ENCODE measurements at regions not wholly inside any gene's neighbourhood (a gene's known extent, or its start where the extent isn't known, plus 50 kb on each side); places are given as distances from the start of the nearest gene placed in this dataset.

DNA sequence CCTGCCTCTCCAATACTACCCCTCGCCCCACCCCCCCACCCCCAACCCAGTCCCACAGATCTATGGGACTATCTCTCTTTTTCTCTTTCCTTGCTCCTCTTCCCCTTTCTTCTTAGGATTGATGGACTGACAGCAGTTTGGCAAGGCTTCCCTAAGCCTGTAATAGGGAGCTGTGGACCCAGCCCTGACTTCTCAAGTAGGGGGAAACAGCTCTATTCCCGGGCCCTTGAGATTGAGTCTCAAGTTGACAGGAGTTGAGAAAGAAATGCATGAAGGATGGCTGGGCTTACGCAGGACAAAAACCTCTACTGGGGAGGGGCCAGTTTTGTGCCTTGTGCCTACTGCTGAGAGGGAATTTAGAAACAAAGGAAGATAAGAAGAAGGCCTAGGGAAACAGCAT is 60.4 kb downstream of the SMUG1 start:
- DNase-seq (no peak), ATAC-seq (replicated peaks in 1 of 4) (no peak)
- H3K9me3 ChIP-seq = no peaks in the 10 kb centered on the region
- H3K36me3 ChIP-seq (ENCODE audit: control insufficient read depth in 2 of 2, extremely low read depth in 1 of 2, insufficient read depth in 1 of 2, low read length in 1 of 2) = no peaks in the 10 kb centered on the region
- H3K27me3 ChIP-seq (replicated peaks in 1 of 2; ENCODE audit: control insufficient read depth in 2 of 2, extremely low read depth in 1 of 2, insufficient read depth in 2 of 2, low read length in 1 of 2) = peaks cover 18 to 58% of the 10 kb centered on the region in 2 experiments
- peaks cover 10% of the 10 kb centered on the region for H3K36me3 Mint-ChIP-seq
- no peak overlapping the region for H3K4me3 ChIP-seq (ENCODE audit: control insufficient read depth in 1 of 2, extremely low read depth in 1 of 2, low read length in 1 of 2)
- 85% methylated on average over 2 of the region's 3 CpGs for WGBS (ENCODE audit: insufficient coverage)
- H3K27ac Mint-ChIP-seq = no peak overlapping the region
- H3K9me3 Mint-ChIP-seq = no peaks in the 10 kb centered on the region
- H3K27ac ChIP-seq (ENCODE audit: low read length) = no peak overlapping the region
- H3K27me3 Mint-ChIP-seq = peaks cover 51 to 57% of the 10 kb centered on the region in 2 donors
- ChIA-PET CTCF (no interaction called here), POLR2A (no interaction called here)
- H3K4me1 ChIP-seq (ENCODE audit: control insufficient read depth in 1 of 2, extremely low read depth in 1 of 2, insufficient read depth in 2 of 2, low read length in 2 of 2) = peaks cover 3 to 19% of the 10 kb centered on the region in 2 experiments
- H3K4me1 Mint-ChIP-seq = peaks cover 13 to 19% (median 18%) of the 10 kb centered on the region in 3 donors
- H3K4me3 Mint-ChIP-seq = peak overlapping the region in 1 of 3 donors; percentile 4

DNA sequence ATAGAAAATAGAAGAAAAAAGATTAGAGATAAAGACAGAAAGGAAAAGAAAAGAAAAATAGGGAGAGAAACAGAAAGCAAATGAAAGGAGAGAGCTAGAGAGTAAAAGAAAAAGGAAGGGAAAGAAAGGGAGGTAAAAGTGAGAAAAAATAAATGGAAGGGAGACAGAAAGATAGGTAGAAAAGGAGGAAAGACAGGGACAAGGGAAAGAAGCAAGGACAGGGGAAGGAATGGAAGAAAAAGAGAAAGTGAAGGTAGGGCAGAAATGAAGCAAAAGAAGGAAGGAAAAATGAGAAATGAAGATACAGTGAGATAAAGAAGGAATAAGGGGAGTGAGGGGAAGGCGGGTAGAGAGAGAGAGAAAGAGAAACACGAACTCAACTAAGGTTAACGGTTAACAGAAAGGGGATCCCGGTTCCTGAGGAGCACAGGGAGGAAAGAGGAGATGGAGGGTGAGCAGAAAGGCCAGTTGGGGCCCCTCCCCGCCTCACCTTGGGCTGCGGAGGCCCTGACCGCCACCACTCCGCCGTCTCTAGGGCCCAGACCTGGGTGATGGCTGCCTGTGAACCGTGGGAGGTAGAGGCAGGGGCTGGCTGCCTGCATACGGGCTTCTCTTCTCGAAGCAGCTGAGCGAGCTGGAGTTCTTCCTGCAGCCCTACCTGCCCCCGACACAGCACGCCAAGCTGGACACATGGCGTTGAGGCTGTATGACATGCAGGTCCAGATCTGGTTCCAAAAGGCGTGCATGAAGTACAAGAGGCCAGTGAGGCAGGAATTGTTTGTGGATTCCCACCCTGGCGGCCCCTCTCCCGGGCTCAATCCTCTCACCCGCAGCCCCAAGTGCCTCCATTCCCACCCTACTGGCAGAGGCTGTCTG is 59.5 kb downstream of the SMUG1 start:
- Histone ChIP-seq H3K36me3 (ENCODE audit: control insufficient read depth in 2 of 2, extremely low read depth in 1 of 2, insufficient read depth in 1 of 2, low read length in 1 of 2) (no peaks in the 10 kb centered on the region), H3K4me3 (ENCODE audit: control insufficient read depth in 1 of 2, extremely low read depth in 1 of 2, low read length in 1 of 2) (no peak overlapping the region), H3K4me1 (ENCODE audit: control insufficient read depth in 1 of 2, extremely low read depth in 1 of 2, insufficient read depth in 2 of 2, low read length in 2 of 2) (peaks cover 3 to 19% of the 10 kb centered on the region in 2 experiments), H3K27ac (ENCODE audit: low read length) (no peak overlapping the region), H3K27me3 (replicated peaks in 1 of 2; ENCODE audit: control insufficient read depth in 2 of 2, extremely low read depth in 1 of 2, insufficient read depth in 2 of 2, low read length in 1 of 2) (peaks cover 16 to 60% of the 10 kb centered on the region in 2 experiments), H3K9me3 (no peaks in the 10 kb centered on the region)
- no peak for ATAC-seq (replicated peaks in 1 of 4)
- CTCF ChIA-PET = no interaction called here
- H3K27ac Mint-ChIP-seq = no peak overlapping the region
- 63% methylated on average over 15 of the region's 20 CpGs for WGBS (ENCODE audit: insufficient coverage)
- no peak overlapping the region for H3K4me3 Mint-ChIP-seq
- POLR2A ChIA-PET = no interaction called here
- H3K27me3 Mint-ChIP-seq = peaks cover 48 to 57% of the 10 kb centered on the region in 2 donors
- no peak for DNase-seq
- no peaks in the 10 kb centered on the region for H3K9me3 Mint-ChIP-seq
- H3K36me3 Mint-ChIP-seq = peaks cover 10% of the 10 kb centered on the region
- peaks cover 13 to 19% (median 18%) of the 10 kb centered on the region in 3 donors for H3K4me1 Mint-ChIP-seq
